Trophoblast cell (in vitro differentiated cells and primary cell): ENCODE measurements at regions not wholly inside any gene's neighbourhood (a gene's known extent, or its start where the extent isn't known, plus 50 kb on each side); places are given as distances from the start of the nearest gene placed in this dataset.

ENCODE experiments used
- DNase-seq, 2 donors: peaks; one replicate each; pipeline ENCODE4 v3.0.0-alpha.2; 2016
- H2AFZ ChIP-seq: 2 replicates; pipeline ENCODE4 v1.6.1; 2013; ENCODE audit warnings: low read length, moderate library complexity, mild to moderate bottlenecking; ENCODE audit not compliant: insufficient read depth, poor library complexity
- H2AK5ac ChIP-seq: 2 replicates; pipeline ENCODE4 v1.6.1; 2013; ENCODE audit warnings: mild to moderate bottlenecking, low read length
- H2BK120ac ChIP-seq: 2 replicates; pipeline ENCODE4 v1.6.1; 2013; ENCODE audit warnings: low read length, mild to moderate bottlenecking, moderate library complexity; ENCODE audit not compliant: insufficient read depth, poor library complexity
- H2BK12ac ChIP-seq: 2 replicates; pipeline ENCODE4 v1.6.1; 2013; ENCODE audit warnings: mild to moderate bottlenecking, low read length, moderate library complexity
- H2BK5ac ChIP-seq: 2 replicates; pipeline ENCODE4 v1.6.1; 2013; ENCODE audit warnings: low read length, low read depth, moderate library complexity, mild to moderate bottlenecking; ENCODE audit not compliant: poor library complexity
- H3K14ac ChIP-seq: 2 replicates; pipeline ENCODE4 v1.6.1; 2013; ENCODE audit warnings: mild to moderate bottlenecking, low read length
- H3K18ac ChIP-seq: 2 replicates; pipeline ENCODE4 v1.6.1; 2013; ENCODE audit warnings: mild to moderate bottlenecking, low read length
- H3K23ac ChIP-seq: 2 replicates; pipeline ENCODE4 v1.6.1; 2013; ENCODE audit warnings: low read length
- H3K27ac ChIP-seq: 2 replicates; pipeline ENCODE4 v1.5.1; 2013; ENCODE audit warnings: low read depth, mild to moderate bottlenecking, inconsistent platforms, low read length, moderate library complexity
- H3K27me3 ChIP-seq: 2 replicates; pipeline ENCODE4 v1.6.1; 2013; ENCODE audit warnings: inconsistent platforms, mild to moderate bottlenecking, low read length, moderate library complexity; ENCODE audit not compliant: insufficient read depth
- H3K36me3 ChIP-seq, 2 experiments: 1 replicate in 1 of 2; 2 replicates in 1 of 2; pipeline ENCODE4 v1.6.1; 2013; ENCODE audit warnings: low read length in 2 of 2, mild to moderate bottlenecking in 2 of 2, moderate library complexity in 1 of 2; ENCODE audit not compliant: insufficient read depth in 2 of 2, control insufficient read depth in 1 of 2
- H3K4ac ChIP-seq: 2 replicates; pipeline ENCODE4 v1.6.1; 2013; ENCODE audit warnings: low read depth, mild to moderate bottlenecking, low read length, moderate library complexity
- H3K4me1 ChIP-seq, 2 experiments: 1 replicate in 1 of 2; 2 replicates in 1 of 2; pipeline ENCODE4 v1.6.1; 2013; ENCODE audit warnings: low read length in 2 of 2, mild to moderate bottlenecking in 2 of 2, moderate library complexity in 1 of 2; ENCODE audit not compliant: insufficient read depth in 2 of 2, control insufficient read depth in 1 of 2
- H3K4me2 ChIP-seq: 2 replicates; pipeline ENCODE4 v1.6.1; 2013; ENCODE audit warnings: inconsistent platforms, mild to moderate bottlenecking, low read length, moderate library complexity
- H3K4me3 ChIP-seq: 2 replicates; pipeline ENCODE4 v1.5.1; 2013; ENCODE audit warnings: mild to moderate bottlenecking, low read depth, low read length, inconsistent platforms
- H3K79me1 ChIP-seq: one replicate; pipeline ENCODE4 v1.6.1; 2013; ENCODE audit warnings: low read length
- H3K79me2 ChIP-seq: 2 replicates; pipeline ENCODE4 v1.6.1; 2013; ENCODE audit warnings: low read length, mild to moderate bottlenecking; ENCODE audit not compliant: control insufficient read depth, insufficient read depth, poor library complexity
- H3K9ac ChIP-seq: 2 replicates; pipeline ENCODE4 v1.6.1; 2013; ENCODE audit warnings: mild to moderate bottlenecking, low read length
- H3K9me3 ChIP-seq: 2 replicates; pipeline ENCODE4 v1.6.1; 2013; ENCODE audit warnings: low read depth, mild to moderate bottlenecking, control low read depth, inconsistent platforms, low read length; ENCODE audit not compliant: insufficient read depth
- H4K12ac ChIP-seq: 2 replicates; pipeline ENCODE4 v1.6.1; 2013; ENCODE audit warnings: low read depth, mild to moderate bottlenecking, low read length, moderate library complexity
- H4K8ac ChIP-seq: 2 replicates; pipeline ENCODE4 v1.6.1; 2013; ENCODE audit warnings: low read depth, mild to moderate bottlenecking, low read length, moderate library complexity
- H4K91ac ChIP-seq: one replicate; pipeline ENCODE4 v1.6.1; 2013; ENCODE audit warnings: low read depth, mild to moderate bottlenecking, low read length, moderate library complexity
- WGBS: extraction: QIAGEN DNeasy Blood & Tissue Kit; methylation state at CpG from one replicate; pipeline ENCODE4 v1.1.7; 2013; ENCODE audit warnings: missing lambda C conversion rate; ENCODE audit not compliant: insufficient read length, insufficient coverage; ENCODE audit errors: extremely low coverage; 5-methylcytosine and 5-hydroxymethylcytosine counted together

GRCh38 chr6:145547594-145548335 is 187.6 kb downstream of the EPM2A start:
- H3K9me3 ChIP-seq = no peaks in the 10 kb centered on the region

GRCh38 chr6:145548933-145549648 is 186.2 kb downstream of the EPM2A start:
- H3K27me3 ChIP-seq = no peaks in the 10 kb centered on the region
- no peak overlapping the region for H2AK5ac ChIP-seq
- no peak overlapping the region for H2BK12ac ChIP-seq
- H3K79me1 ChIP-seq = no peaks in the 10 kb centered on the region
- H3K4me3 ChIP-seq = no peak overlapping the region
- H3K14ac ChIP-seq = no peak overlapping the region
- H2BK5ac ChIP-seq = no peak overlapping the region
- H4K12ac ChIP-seq = no peak overlapping the region
- no peak overlapping the region for H3K18ac ChIP-seq
- H3K23ac ChIP-seq = no peak overlapping the region
- no peak overlapping the region for H3K4me2 ChIP-seq
- no peak overlapping the region for H2AFZ ChIP-seq
- H3K9me3 ChIP-seq = no peaks in the 10 kb centered on the region
- H3K9ac ChIP-seq = no peak overlapping the region
- no peak overlapping the region for H2BK120ac ChIP-seq
- no peak overlapping the region for H4K8ac ChIP-seq
- no peaks in the 10 kb centered on the region for H3K79me2 ChIP-seq
- no peak overlapping the region for H4K91ac ChIP-seq
- no peaks in the 10 kb centered on the region for H3K36me3 ChIP-seq
- 100% methylated on average over 1 of the region's 3 CpGs for WGBS
- H3K27ac ChIP-seq = no peak overlapping the region
- no peak overlapping the region for H3K4ac ChIP-seq
- H3K4me1 ChIP-seq = peaks cover 0 to 4% of the 10 kb centered on the region in 2 experiments
- DNase-seq = peak; percentile 9 to 85

More at GRCh38 chr6:145547594-145548335, 187.6 kb downstream of the EPM2A start:
- no peak overlapping the region for H4K12ac ChIP-seq
- no peaks in the 10 kb centered on the region for H3K27me3 ChIP-seq
- H3K27ac ChIP-seq = no peak overlapping the region
- WGBS = no CpG with 5 or more reads among the region's 4 CpGs
- H4K91ac ChIP-seq = no peak overlapping the region
- H3K79me2 ChIP-seq = no peaks in the 10 kb centered on the region
- no peak overlapping the region for H3K9ac ChIP-seq
- peak; percentile 39 to 81 for DNase-seq
- H2BK5ac ChIP-seq = no peak overlapping the region
- no peak overlapping the region for H3K23ac ChIP-seq
- H4K8ac ChIP-seq = no peak overlapping the region
- H3K79me1 ChIP-seq = no peaks in the 10 kb centered on the region
- no peak overlapping the region for H2BK120ac ChIP-seq
- H3K4me2 ChIP-seq = no peak overlapping the region
- H2AFZ ChIP-seq = no peak overlapping the region
- H3K4me1 ChIP-seq = peaks cover 0 to 4% of the 10 kb centered on the region in 2 experiments
- no peaks in the 10 kb centered on the region for H3K36me3 ChIP-seq
- no peak overlapping the region for H2BK12ac ChIP-seq
- no peak overlapping the region for H3K18ac ChIP-seq
- H2AK5ac ChIP-seq = no peak overlapping the region
- no peak overlapping the region for H3K14ac ChIP-seq
- no peak overlapping the region for H3K4me3 ChIP-seq
- H3K4ac ChIP-seq = no peak overlapping the region

GRCh38 chr6:145551164-145551563 is 184.2 kb downstream of the EPM2A start:
- Histone ChIP-seq H3K14ac (no peak overlapping the region), H2AFZ (no peak overlapping the region), H3K4ac (no peak overlapping the region), H3K9ac (no peak overlapping the region), H3K79me1 (no peaks in the 10 kb centered on the region), H3K27me3 (no peaks in the 10 kb centered on the region), H3K4me3 (no peak overlapping the region), H4K12ac (no peak overlapping the region), H3K27ac (no peak overlapping the region), H2BK120ac (no peak overlapping the region), H3K36me3 (no peaks in the 10 kb centered on the region), H2BK12ac (no peak overlapping the region), H3K4me2 (no peak overlapping the region), H4K91ac (no peak overlapping the region), H3K23ac (no peak overlapping the region), H3K4me1 (peaks cover 0 to 4% of the 10 kb centered on the region in 2 experiments), H2AK5ac (no peak overlapping the region), H2BK5ac (no peak overlapping the region), H3K18ac (no peak overlapping the region), H3K79me2 (no peaks in the 10 kb centered on the region), H4K8ac (no peak overlapping the region), H3K9me3 (no peaks in the 10 kb centered on the region)
- DNase-seq = peak in 1 of 2 donors; percentile 43

- no peaks in the 10 kb centered on the region for H3K4me1 ChIP-seq
- no peak overlapping the region for H3K4me3 ChIP-seq
- no peaks in the 10 kb centered on the region for H3K79me1 ChIP-seq
- H3K27me3 ChIP-seq = no peaks in the 10 kb centered on the region
- H2AFZ ChIP-seq = no peak overlapping the region
- no peak overlapping the region for H3K27ac ChIP-seq
- no peak overlapping the region for H2AK5ac ChIP-seq
- DNase-seq = no peak
- H3K18ac ChIP-seq = no peak overlapping the region
- no peak overlapping the region for H3K4me2 ChIP-seq
- H3K36me3 ChIP-seq = no peaks in the 10 kb centered on the region
- no peak overlapping the region for H3K9ac ChIP-seq
- WGBS = no CpG with 5 or more reads among the region's 1 CpG
- no peak overlapping the region for H3K23ac ChIP-seq
- H4K12ac ChIP-seq = no peak overlapping the region
- H4K8ac ChIP-seq = no peak overlapping the region
- no peak overlapping the region for H2BK12ac ChIP-seq
- H3K9me3 ChIP-seq = no peaks in the 10 kb centered on the region
- H3K79me2 ChIP-seq = no peaks in the 10 kb centered on the region
- no peak overlapping the region for H4K91ac ChIP-seq
- H3K14ac ChIP-seq = no peak overlapping the region
- H3K4ac ChIP-seq = no peak overlapping the region
- no peak overlapping the region for H2BK120ac ChIP-seq
- no peak overlapping the region for H2BK5ac ChIP-seq
Observed at GRCh38 chr6:145555084-145555483, 180.2 kb downstream of the EPM2A start.
